BLaER1 treated with 17β-estradiol and CSF1 and Interleukin-3, amounts not matched to agents 10 nM and 100 nM (cell line): ENCODE measurements at regions not wholly inside any gene's neighbourhood (a gene's known extent, or its start where the extent isn't known, plus 50 kb on each side); places are given as distances from the start of the nearest gene placed in this dataset.
"Not testable (repeated sequence)": the region's sequence is repeated elsewhere in the genome, so short reads cannot be mapped to it uniquely, and the experiment has no call there.

ENCODE experiments used
- H3K27ac ChIP-seq, 11 experiments: shearing (Covaris generic); formaldehyde crosslinking; 2 replicates each; pipeline ENCODE4 v1.8.1; 2022
- H3K27me3 ChIP-seq, 11 experiments: shearing (Covaris generic); formaldehyde crosslinking; 2 replicates each; pipeline ENCODE4 v1.8.1; 2022
- H3K36me3 ChIP-seq, 11 experiments: shearing (Covaris generic); formaldehyde crosslinking; 2 replicates each; pipeline ENCODE4 v1.8.1; 2022
- H3K4me1 ChIP-seq, 10 experiments: shearing (Covaris generic); formaldehyde crosslinking; 2 replicates each; pipeline ENCODE4 v1.8.1; 2022
- H3K4me2 ChIP-seq, 11 experiments: shearing (Covaris generic); formaldehyde crosslinking; 2 replicates each; pipeline ENCODE4 v1.8.1; 2022
- H3K4me3 ChIP-seq, 10 experiments: shearing (Covaris generic); formaldehyde crosslinking; 2 replicates each; pipeline ENCODE4 v1.8.1; 2022
- H3K9ac ChIP-seq, 11 experiments: shearing (Covaris generic); formaldehyde crosslinking; 2 replicates each; pipeline ENCODE4 v1.8.1; 2022
- H3K9me3 ChIP-seq, 11 experiments: shearing (Covaris generic); formaldehyde crosslinking; replicated peaks in 1 of 11; 2 replicates each; pipeline ENCODE4 v1.8.1; 2022
- H4K20me1 ChIP-seq, 11 experiments: shearing (Covaris generic); formaldehyde crosslinking; 2 replicates each; pipeline ENCODE4 v1.8.1; 2022
- Cebpa-rat ChIP-seq, 11 experiments: shearing (Covaris generic); IDR thresholded peaks; 2 replicates each; pipeline ENCODE4 v1.8.1; 2022

DNA sequence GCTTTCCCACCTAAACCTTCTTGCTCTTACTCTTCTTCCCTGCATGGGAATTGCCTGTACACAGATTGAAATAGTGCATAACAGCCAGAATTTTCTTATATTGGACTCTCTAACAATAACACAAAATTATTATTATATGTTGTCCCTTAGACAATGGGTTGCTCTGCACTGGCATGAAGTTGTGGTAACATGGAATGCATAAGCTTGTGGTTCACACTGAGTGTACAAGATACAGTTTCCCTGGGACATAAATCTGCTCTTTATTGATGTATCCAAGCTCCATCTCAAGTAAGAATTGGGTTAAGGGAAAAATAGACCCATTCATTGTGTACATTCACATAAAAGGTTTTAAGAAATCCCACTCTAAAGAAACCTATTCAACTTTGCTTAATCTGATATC is 114.4 kb upstream of the NTF3 start:
- Histone ChIP-seq H3K9me3 (peaks cover 12 to 21% (median 15%) of the 10 kb centered on the region in 11 experiments), H3K27ac (no peak overlapping the region), H3K9ac (no peak overlapping the region), H3K36me3 (no peaks in the 10 kb centered on the region), H3K4me1 (no peaks in the 10 kb centered on the region), H3K4me2 (no peak overlapping the region), H4K20me1 (no peaks in the 10 kb centered on the region), H3K4me3 (no peak overlapping the region), H3K27me3 (no peaks in the 10 kb centered on the region)
- TF ChIP-seq Cebpa-rat (IDR thresholded peaks at IDR 0.05), result no peak

DNA sequence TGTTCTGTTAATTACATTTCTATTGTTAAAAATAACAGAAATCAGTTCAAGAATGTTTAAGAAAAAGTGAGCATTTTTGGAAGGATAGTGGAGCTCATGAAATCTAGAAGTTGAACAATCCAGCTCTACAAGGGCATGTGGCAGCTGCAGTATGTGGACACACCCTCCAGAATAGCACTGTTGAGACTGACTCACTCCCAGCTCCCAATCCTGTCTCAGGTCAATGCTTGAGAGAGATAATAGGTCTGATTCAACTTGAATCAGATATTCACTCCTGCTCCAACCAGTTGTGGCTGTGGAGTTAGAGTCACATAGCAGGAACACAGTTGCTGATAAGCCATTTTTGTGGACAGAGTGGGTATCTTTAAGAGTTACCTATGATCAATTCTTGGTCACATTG is 113.0 kb upstream of the NTF3 start:
- Histone ChIP-seq H3K27ac (no peak overlapping the region), H4K20me1 (no peaks in the 10 kb centered on the region), H3K9me3 (peaks cover 8 to 19% (median 13%) of the 10 kb centered on the region in 11 experiments), H3K36me3 (no peaks in the 10 kb centered on the region), H3K9ac (no peak overlapping the region), H3K4me3 (no peak overlapping the region), H3K4me1 (no peaks in the 10 kb centered on the region), H3K4me2 (no peak overlapping the region), H3K27me3 (no peaks in the 10 kb centered on the region)
- no peak for TF ChIP-seq Cebpa-rat (IDR thresholded peaks at IDR 0.05)

DNA sequence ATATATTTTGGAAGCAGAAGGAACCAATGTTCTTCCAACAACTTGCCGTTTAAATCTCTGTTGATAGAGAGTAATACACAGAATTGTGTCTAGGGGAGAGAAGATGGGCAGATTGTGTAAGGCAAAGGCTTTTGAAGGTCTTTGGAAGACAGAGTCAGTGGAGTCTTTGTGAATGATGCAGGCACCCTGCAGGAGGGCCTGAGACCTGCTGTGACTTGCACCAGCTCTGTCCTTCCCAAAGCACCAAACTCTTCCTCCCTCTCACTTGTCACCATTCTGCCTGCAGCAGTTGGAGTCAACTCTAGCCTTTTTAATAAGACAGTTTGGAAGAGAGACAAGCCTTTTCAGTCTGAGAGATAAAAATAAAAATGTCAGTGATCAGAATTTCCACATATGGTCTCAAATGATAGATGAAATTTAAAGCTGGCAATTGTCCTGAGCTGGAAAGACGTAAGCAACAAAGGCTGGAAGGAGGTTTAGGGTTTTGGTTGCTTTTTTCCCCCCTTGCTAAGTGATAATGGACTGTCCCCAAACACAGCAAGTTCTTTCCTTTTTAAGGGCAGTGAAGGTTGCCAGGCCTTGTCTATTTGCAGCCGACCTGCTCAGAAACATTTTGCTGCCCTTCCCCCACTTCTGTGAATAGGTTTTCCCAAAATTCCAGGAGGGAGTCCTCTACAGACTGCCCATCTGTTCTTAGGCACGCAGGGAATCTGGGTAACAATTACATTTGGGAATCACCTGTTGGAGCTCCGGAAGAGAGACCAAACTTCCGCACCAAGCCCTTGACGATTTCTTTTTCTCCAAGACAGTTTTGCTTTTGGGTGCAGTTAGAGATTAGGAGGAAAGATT is 103.0 kb upstream of the NTF3 start:
- TF ChIP-seq Cebpa-rat (IDR thresholded peaks at IDR 0.05), result no peak
- H3K27ac ChIP-seq, result no peak overlapping the region
- no peaks in the 10 kb centered on the region for H3K27me3 ChIP-seq
- no peak overlapping the region for H3K4me3 ChIP-seq
- no peaks in the 10 kb centered on the region for H3K36me3 ChIP-seq
- H3K4me1 ChIP-seq, result peaks cover 0 to 9% (median 0%) of the 10 kb centered on the region in 10 experiments; a peak in 4 of 20 replicates
- H3K9ac ChIP-seq, result no peak overlapping the region
- H3K9me3 ChIP-seq, result peaks cover 7 to 25% (median 15%) of the 10 kb centered on the region in 11 experiments; a peak in 17 of 22 replicates
- H3K4me2 ChIP-seq, result peak overlapping the region in 3 of 11 experiments; percentile 12 to 31 (median 17); a peak in 4 of 22 replicates
- H4K20me1 ChIP-seq, result no peaks in the 10 kb centered on the region

DNA sequence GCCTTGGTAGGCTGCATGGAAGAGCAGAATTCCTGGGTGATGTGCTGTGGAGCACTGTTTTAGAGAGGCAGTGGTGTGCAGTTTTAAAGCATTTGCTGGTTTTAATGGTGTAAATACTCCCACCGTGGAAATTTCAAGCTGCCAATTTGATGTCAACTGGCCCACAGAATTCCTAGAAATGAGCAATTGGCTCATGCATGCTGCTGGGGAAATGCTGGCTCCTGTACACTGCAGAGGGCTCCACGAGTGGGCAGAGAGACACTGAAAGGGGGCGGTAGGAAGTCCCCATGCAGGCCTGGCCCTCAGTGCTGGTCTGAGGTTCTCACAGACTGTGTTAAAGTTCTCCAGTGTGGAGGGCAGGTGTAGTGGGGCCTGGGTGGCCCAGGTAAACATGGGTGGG is 99.4 kb upstream of the NTF3 start:
- H3K27ac ChIP-seq, result no peak overlapping the region
- peaks cover 0 to 9% (median 0%) of the 10 kb centered on the region in 10 experiments; a peak in 4 of 20 replicates for H3K4me1 ChIP-seq
- no peak overlapping the region for H3K4me3 ChIP-seq
- H4K20me1 ChIP-seq, result no peaks in the 10 kb centered on the region
- no peaks in the 10 kb centered on the region for H3K9me3 ChIP-seq
- no peak overlapping the region for H3K9ac ChIP-seq
- H3K4me2 ChIP-seq, result no peak overlapping the region
- H3K27me3 ChIP-seq, result no peaks in the 10 kb centered on the region
- TF ChIP-seq Cebpa-rat (IDR thresholded peaks at IDR 0.05), result no peak
- no peaks in the 10 kb centered on the region for H3K36me3 ChIP-seq

DNA sequence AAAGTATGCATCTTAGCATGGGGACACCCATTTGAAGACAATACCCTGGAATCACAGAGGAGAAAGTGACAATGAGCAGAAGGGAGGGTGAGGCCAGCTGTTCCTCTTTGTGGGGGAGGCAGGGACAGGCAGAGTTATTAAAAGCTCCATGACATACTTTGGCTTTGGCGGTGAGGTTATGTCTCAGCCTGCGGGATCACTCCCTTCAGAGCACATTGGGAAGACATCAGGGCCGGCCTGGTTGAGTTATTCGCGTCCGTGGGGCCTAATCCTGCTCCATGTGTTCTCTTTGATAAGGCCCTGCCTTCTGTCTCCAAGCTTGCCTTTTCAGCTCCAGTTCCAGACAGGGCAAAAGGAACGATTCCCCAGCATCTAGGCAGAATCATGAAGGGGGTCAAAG is 98.8 kb upstream of the NTF3 start:
- Histone ChIP-seq H3K9ac (no peak overlapping the region), H3K36me3 (no peaks in the 10 kb centered on the region), H3K4me3 (no peak overlapping the region), H4K20me1 (no peaks in the 10 kb centered on the region), H3K4me1 (peaks cover 0 to 8% (median 0%) of the 10 kb centered on the region in 10 experiments; a peak in 4 of 20 replicates), H3K4me2 (no peak overlapping the region), H3K27me3 (no peaks in the 10 kb centered on the region), H3K27ac (no peak overlapping the region), H3K9me3 (no peaks in the 10 kb centered on the region)
- TF ChIP-seq Cebpa-rat (IDR thresholded peaks at IDR 0.05), result no peak

DNA sequence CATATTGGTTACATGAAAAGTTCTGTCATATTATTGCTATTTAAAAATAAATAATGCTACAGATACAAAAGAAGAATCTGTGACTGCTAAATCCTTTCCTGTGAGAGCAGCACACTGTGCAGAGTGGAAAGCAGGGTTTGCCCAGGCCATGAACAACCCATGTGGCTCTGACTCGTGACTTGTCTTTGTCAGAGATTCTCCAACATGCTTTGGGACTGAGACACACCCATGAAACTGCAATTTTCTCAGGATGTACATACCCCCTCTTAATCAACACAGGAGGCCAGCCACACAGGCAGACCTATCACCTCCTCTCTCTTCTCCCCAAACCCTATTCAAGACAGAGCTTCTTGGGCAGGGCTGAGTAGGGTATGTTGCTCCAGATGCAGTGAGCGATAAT is 96.8 kb upstream of the NTF3 start:
- H3K4me2 ChIP-seq, result no peak overlapping the region
- H3K4me1 ChIP-seq, result peaks cover 0 to 8% (median 0%) of the 10 kb centered on the region in 10 experiments; a peak in 1 of 20 replicates
- no peak overlapping the region for H3K4me3 ChIP-seq
- TF ChIP-seq Cebpa-rat (IDR thresholded peaks at IDR 0.05), result no peak
- no peaks in the 10 kb centered on the region for H3K27me3 ChIP-seq
- H3K9me3 ChIP-seq, result no peaks in the 10 kb centered on the region; a peak in 1 of 22 replicates
- H3K9ac ChIP-seq, result no peak overlapping the region
- H3K36me3 ChIP-seq, result no peaks in the 10 kb centered on the region
- no peaks in the 10 kb centered on the region for H4K20me1 ChIP-seq
- no peak overlapping the region for H3K27ac ChIP-seq

DNA sequence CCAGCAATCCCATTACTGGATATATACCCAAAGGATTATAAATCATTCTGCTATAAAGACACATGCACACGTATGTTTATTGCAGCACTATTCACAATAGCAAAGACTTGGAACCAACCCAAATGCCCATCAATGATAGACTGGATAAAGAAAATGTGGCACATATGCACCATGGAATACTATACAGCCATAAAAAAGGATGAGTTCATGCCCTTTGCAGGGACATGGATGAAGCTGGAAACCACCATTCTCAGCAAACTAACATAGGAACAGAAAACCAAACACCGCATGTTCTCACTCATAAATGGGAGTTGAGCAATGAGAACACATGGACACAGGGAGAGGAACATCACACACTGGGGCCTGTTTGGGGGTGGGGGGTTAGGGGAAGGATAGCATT is 90.8 kb upstream of the NTF3 start:
- not testable (repeated sequence) for H4K20me1 ChIP-seq, H3K4me3 ChIP-seq, H3K9ac ChIP-seq, H3K27ac ChIP-seq, H3K27me3 ChIP-seq, H3K36me3 ChIP-seq, H3K4me2 ChIP-seq, H3K4me1 ChIP-seq, H3K9me3 ChIP-seq

DNA sequence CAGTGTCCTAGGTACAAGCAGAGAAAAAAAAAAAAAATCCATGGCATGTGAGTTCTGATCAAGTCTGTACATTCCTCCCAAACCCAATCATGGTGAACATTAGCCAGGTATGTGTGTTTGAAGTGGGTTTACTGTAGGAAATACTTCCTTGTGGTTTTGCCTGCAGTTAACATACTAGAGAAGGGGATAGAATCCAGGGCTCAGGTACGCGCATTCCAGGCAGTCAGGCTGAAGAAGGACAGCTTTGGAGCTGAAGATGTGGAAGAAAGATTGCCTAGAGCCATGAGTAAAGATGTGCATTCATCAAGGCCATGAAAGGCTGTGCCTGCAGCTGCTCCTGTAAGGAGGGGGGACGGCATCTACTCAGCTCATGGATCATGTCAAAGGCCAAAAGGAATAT is 88.2 kb upstream of the NTF3 start:
- no peaks in the 10 kb centered on the region for H3K36me3 ChIP-seq
- no peak overlapping the region for H3K4me3 ChIP-seq
- no peaks in the 10 kb centered on the region for H4K20me1 ChIP-seq
- H3K27me3 ChIP-seq, result no peaks in the 10 kb centered on the region
- H3K9ac ChIP-seq, result no peak overlapping the region
- no peak overlapping the region for H3K27ac ChIP-seq
- TF ChIP-seq Cebpa-rat (IDR thresholded peaks at IDR 0.05), result no peak
- no peaks in the 10 kb centered on the region; a peak in 1 of 22 replicates for H3K9me3 ChIP-seq
- no peak overlapping the region for H3K4me2 ChIP-seq
- no peaks in the 10 kb centered on the region for H3K4me1 ChIP-seq

DNA sequence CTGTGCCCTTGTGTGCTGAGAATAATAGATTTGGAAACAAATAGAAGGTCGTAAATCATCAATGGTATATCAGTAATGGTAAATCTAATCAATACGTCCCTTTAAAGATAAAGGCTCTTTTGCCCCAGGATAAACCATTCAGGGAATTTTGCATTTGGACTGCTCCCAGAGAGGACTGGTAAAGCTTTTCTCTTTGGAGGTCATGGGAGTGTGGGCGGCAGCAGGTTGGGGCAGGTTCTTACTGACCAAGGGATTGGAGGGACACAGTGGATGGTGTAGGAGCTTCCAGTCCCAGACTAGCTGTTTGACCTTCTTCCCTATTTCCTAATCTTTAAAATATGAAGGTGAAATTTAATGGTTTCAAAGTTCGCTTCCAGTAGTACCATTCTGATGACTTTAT is 87.8 kb upstream of the NTF3 start:
- Histone ChIP-seq H3K4me2 (no peak overlapping the region), H3K4me1 (no peaks in the 10 kb centered on the region), H3K27me3 (no peaks in the 10 kb centered on the region), H3K9me3 (no peaks in the 10 kb centered on the region; a peak in 1 of 22 replicates), H3K36me3 (no peaks in the 10 kb centered on the region), H4K20me1 (no peaks in the 10 kb centered on the region), H3K27ac (no peak overlapping the region), H3K4me3 (no peak overlapping the region), H3K9ac (no peak overlapping the region)
- TF ChIP-seq Cebpa-rat (IDR thresholded peaks at IDR 0.05), result no peak

DNA sequence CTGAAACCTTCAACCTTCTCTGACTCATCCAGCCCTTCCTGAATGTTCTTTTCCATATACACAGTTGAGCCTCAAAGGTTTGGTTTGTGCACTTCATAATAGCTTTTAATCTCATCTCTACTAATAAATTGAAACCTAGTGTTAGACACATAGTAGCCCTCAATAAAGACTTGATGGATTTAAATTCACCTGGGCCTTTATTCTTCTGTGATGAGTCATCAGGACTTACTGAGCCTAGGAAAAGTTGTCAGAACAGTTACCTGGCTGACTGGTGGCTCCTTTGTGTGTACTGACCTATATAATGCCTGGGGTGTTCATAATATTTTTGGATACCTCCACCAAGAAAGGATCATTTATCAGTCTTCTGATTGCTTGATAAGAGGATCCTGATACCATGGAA is 86.4 kb upstream of the NTF3 start:
- no peak overlapping the region for H3K4me2 ChIP-seq
- H3K4me3 ChIP-seq, result no peak overlapping the region
- TF ChIP-seq Cebpa-rat (IDR thresholded peaks at IDR 0.05), result no peak

More for the DNA sequence above, 86.4 kb upstream of the NTF3 start:
- Histone ChIP-seq H3K9ac (no peak overlapping the region), H3K9me3 (no peaks in the 10 kb centered on the region), H3K27ac (no peak overlapping the region), H3K36me3 (no peaks in the 10 kb centered on the region), H3K27me3 (no peaks in the 10 kb centered on the region), H4K20me1 (no peaks in the 10 kb centered on the region), H3K4me1 (no peaks in the 10 kb centered on the region)
